Central memory CD8-positive, alpha-beta T cell (primary cell): ENCODE measurements at regions not wholly inside any gene's neighbourhood (a gene's known extent, or its start where the extent isn't known, plus 50 kb on each side); places are given as distances from the start of the nearest gene placed in this dataset.
"Not testable (repeated sequence)": the region's sequence is repeated elsewhere in the genome, so short reads cannot be mapped to it uniquely, and the experiment has no call there.

Experiments used
- ATAC-seq: fragments of 150-1000 bp; cut with Tn5 transposase; replicated peaks from 2 replicates; pipeline ENCODE4 v1.10.0; 2022; ENCODE audit warnings: mild to moderate bottlenecking, moderate FRiP score, moderate number of reproducible peaks; ENCODE audit not compliant: poor library complexity, severe bottlenecking; ENCODE audit errors: extremely low read depth
- DNase-seq, 2 donors: peaks; one replicate each; pipeline ENCODE4 v3.0.0; 2021; ENCODE audit warnings: low spot score in 2 of 2
- H3K27ac Mint-ChIP-seq: one replicate; pipeline ENCODE4 v1.8.0; 2022; ENCODE audit warnings: low read depth, mild to moderate bottlenecking, moderate library complexity, mixed read lengths
- H3K27me3 Mint-ChIP-seq: one replicate; pipeline ENCODE4 v1.8.0; 2022; ENCODE audit warnings: mixed read lengths
- H3K36me3 Mint-ChIP-seq: one replicate; pipeline ENCODE4 v1.8.0; 2022; ENCODE audit warnings: mild to moderate bottlenecking, moderate library complexity, mixed read lengths; ENCODE audit not compliant: insufficient read depth
- H3K4me1 Mint-ChIP-seq: one replicate; pipeline ENCODE4 v1.8.0; 2022; ENCODE audit warnings: mixed read lengths
- H3K4me3 Mint-ChIP-seq: one replicate; pipeline ENCODE4 v1.8.0; 2022; ENCODE audit warnings: mild to moderate bottlenecking, moderate library complexity, mixed read lengths
- H3K9me3 Mint-ChIP-seq: one replicate; pipeline ENCODE4 v1.8.0; 2022; ENCODE audit warnings: mixed read lengths

GRCh38 chr3:30324587-30324986 is 281.8 kb upstream of the TGFBR2 start:
- Mint-ChIP-seq H3K27ac (no peak overlapping the region), H3K9me3 (no peaks in the 10 kb centered on the region), H3K27me3 (no peaks in the 10 kb centered on the region), H3K4me1 (peaks cover 3% of the 10 kb centered on the region), H3K36me3 (no peaks in the 10 kb centered on the region), H3K4me3 (no peak overlapping the region)
- no peak for DNase-seq
- no peak for ATAC-seq

- not testable (repeated sequence) for DNase-seq, H3K36me3 Mint-ChIP-seq, H3K27me3 Mint-ChIP-seq, H3K9me3 Mint-ChIP-seq, H3K4me3 Mint-ChIP-seq, ATAC-seq, H3K27ac Mint-ChIP-seq, H3K4me1 Mint-ChIP-seq
These were observed 278.4 kb upstream of the TGFBR2 start for GRCh38 chr3:30327976-30328375.

- H3K9me3 Mint-ChIP-seq, ATAC-seq, H3K27me3 Mint-ChIP-seq, H3K27ac Mint-ChIP-seq, H3K4me3 Mint-ChIP-seq, DNase-seq, H3K4me1 Mint-ChIP-seq, H3K36me3 Mint-ChIP-seq: not testable (repeated sequence)
These were observed 277.5 kb upstream of the TGFBR2 start for GRCh38 chr3:30328935-30329334.

GRCh38 chr3:30331519-30331918 is 274.9 kb upstream of the TGFBR2 start:
- ATAC-seq = no peak
- no peaks in the 10 kb centered on the region for H3K4me1 Mint-ChIP-seq
- no peak for DNase-seq
- no peak overlapping the region for H3K4me3 Mint-ChIP-seq
- H3K9me3 Mint-ChIP-seq = no peaks in the 10 kb centered on the region
- H3K27me3 Mint-ChIP-seq = no peaks in the 10 kb centered on the region
- no peaks in the 10 kb centered on the region for H3K36me3 Mint-ChIP-seq
- no peak overlapping the region for H3K27ac Mint-ChIP-seq

GRCh38 chr3:30332196-30333021 is 274.0 kb upstream of the TGFBR2 start:
- H3K27me3 Mint-ChIP-seq = no peaks in the 10 kb centered on the region
- ATAC-seq = no peak
- no peak for DNase-seq
- H3K4me1 Mint-ChIP-seq = no peaks in the 10 kb centered on the region
- H3K4me3 Mint-ChIP-seq = no peak overlapping the region
- no peak overlapping the region for H3K27ac Mint-ChIP-seq
- H3K36me3 Mint-ChIP-seq = no peaks in the 10 kb centered on the region
- H3K9me3 Mint-ChIP-seq = no peaks in the 10 kb centered on the region

- ATAC-seq (no peak), DNase-seq (no peak)
- Mint-ChIP-seq H3K27me3 (no peaks in the 10 kb centered on the region), H3K36me3 (no peaks in the 10 kb centered on the region), H3K9me3 (no peaks in the 10 kb centered on the region), H3K4me3 (no peak overlapping the region), H3K4me1 (no peaks in the 10 kb centered on the region), H3K27ac (no peak overlapping the region)
These were observed 273.3 kb upstream of the TGFBR2 start for GRCh38 chr3:30333143-30333542.

GRCh38 chr3:30333903-30334302 is 272.5 kb upstream of the TGFBR2 start:
- no peak overlapping the region for H3K4me3 Mint-ChIP-seq
- no peak for ATAC-seq
- H3K36me3 Mint-ChIP-seq = no peaks in the 10 kb centered on the region
- no peak for DNase-seq
- H3K4me1 Mint-ChIP-seq = no peaks in the 10 kb centered on the region
- no peak overlapping the region for H3K27ac Mint-ChIP-seq
- H3K27me3 Mint-ChIP-seq = no peaks in the 10 kb centered on the region
- no peaks in the 10 kb centered on the region for H3K9me3 Mint-ChIP-seq

- Mint-ChIP-seq H3K27me3 (no peaks in the 10 kb centered on the region), H3K4me1 (no peaks in the 10 kb centered on the region), H3K9me3 (no peaks in the 10 kb centered on the region), H3K27ac (no peak overlapping the region), H3K4me3 (no peak overlapping the region), H3K36me3 (no peaks in the 10 kb centered on the region)
- ATAC-seq = no peak
- DNase-seq = no peak
These were observed 265.9 kb upstream of the TGFBR2 start for GRCh38 chr3:30340500-30340899.

- Mint-ChIP-seq H3K4me1 (no peaks in the 10 kb centered on the region), H3K36me3 (no peaks in the 10 kb centered on the region), H3K4me3 (no peak overlapping the region), H3K9me3 (no peaks in the 10 kb centered on the region), H3K27me3 (no peaks in the 10 kb centered on the region), H3K27ac (no peak overlapping the region)
- DNase-seq (no peak), ATAC-seq (no peak)
These were observed 265.3 kb upstream of the TGFBR2 start for GRCh38 chr3:30341079-30341478.

GRCh38 chr3:30341851-30342250 is 264.6 kb upstream of the TGFBR2 start:
- Mint-ChIP-seq H3K27me3 (no peaks in the 10 kb centered on the region), H3K36me3 (no peaks in the 10 kb centered on the region), H3K4me3 (no peak overlapping the region), H3K9me3 (no peaks in the 10 kb centered on the region), H3K27ac (no peak overlapping the region), H3K4me1 (no peaks in the 10 kb centered on the region)
- DNase-seq (no peak), ATAC-seq (no peak)

- DNase-seq (no peak), ATAC-seq (no peak)
- no peak overlapping the region for H3K4me3 Mint-ChIP-seq
- H3K27me3 Mint-ChIP-seq = no peaks in the 10 kb centered on the region
- H3K27ac Mint-ChIP-seq = no peak overlapping the region
- no peaks in the 10 kb centered on the region for H3K36me3 Mint-ChIP-seq
- H3K9me3 Mint-ChIP-seq = no peaks in the 10 kb centered on the region
- H3K4me1 Mint-ChIP-seq = peaks cover 4% of the 10 kb centered on the region
These were observed 263.9 kb upstream of the TGFBR2 start for GRCh38 chr3:30342318-30343060.

- Mint-ChIP-seq H3K27me3 (no peaks in the 10 kb centered on the region), H3K27ac (no peak overlapping the region), H3K4me1 (peaks cover 12% of the 10 kb centered on the region), H3K4me3 (no peak overlapping the region), H3K36me3 (no peaks in the 10 kb centered on the region), H3K9me3 (no peaks in the 10 kb centered on the region)
- DNase-seq = no peak
- no peak for ATAC-seq
These were observed 263.2 kb upstream of the TGFBR2 start for GRCh38 chr3:30343067-30343831.
